Left ventricle myocardium inferior (tissue), 1 donor: ENCODE measurements at regions not wholly inside any gene's neighbourhood (a gene's known extent, or its start where the extent isn't known, plus 50 kb on each side); places are given as distances from the start of the nearest gene placed in this dataset.
"Not testable (repeated sequence)": the region's sequence is repeated elsewhere in the genome, so short reads cannot be mapped to it uniquely, and the experiment has no call there.

ENCODE experiments used
- DNase-seq: peaks from one replicate; pipeline ENCODE4 v3.0.0-alpha.2; 2020
- H3K27ac ChIP-seq: fragments of 200-600 bp; replicated peaks from 2 replicates; pipeline ENCODE4 v1.8.0; 2021
- H3K27me3 ChIP-seq: fragments of 200-600 bp; 2 replicates; pipeline ENCODE4 v1.8.0; 2021; ENCODE audit warnings: low read depth
- H3K36me3 ChIP-seq: fragments of 200-600 bp; 2 replicates; pipeline ENCODE4 v1.8.0; 2021
- H3K4me1 ChIP-seq: fragments of 200-600 bp; 2 replicates; pipeline ENCODE4 v1.8.0; 2021
- H3K4me3 ChIP-seq: fragments of 200-600 bp; 2 replicates; pipeline ENCODE4 v1.8.0; 2021; ENCODE audit warnings: mild to moderate bottlenecking, moderate library complexity
- H3K9me3 ChIP-seq: fragments of 200-600 bp; replicated peaks from 2 replicates; pipeline ENCODE4 v1.8.0; 2021
- CTCF ChIP-seq: fragments of 200-600 bp; IDR thresholded peaks from 2 replicates; pipeline ENCODE4 v1.8.0; 2021; ENCODE audit warnings: antibody characterized with exemption, mild to moderate bottlenecking, borderline replicate concordance
- intact Hi-C: fragments of 100-400 bp; cut with micrococcal nuclease; formaldehyde crosslinking; loops from one replicate; pipeline ENCODE4 v1.11.0; 2022
- donor health status: DM: no; HTN: yes; CAD: no; lungs with severe emphysema.

DNA sequence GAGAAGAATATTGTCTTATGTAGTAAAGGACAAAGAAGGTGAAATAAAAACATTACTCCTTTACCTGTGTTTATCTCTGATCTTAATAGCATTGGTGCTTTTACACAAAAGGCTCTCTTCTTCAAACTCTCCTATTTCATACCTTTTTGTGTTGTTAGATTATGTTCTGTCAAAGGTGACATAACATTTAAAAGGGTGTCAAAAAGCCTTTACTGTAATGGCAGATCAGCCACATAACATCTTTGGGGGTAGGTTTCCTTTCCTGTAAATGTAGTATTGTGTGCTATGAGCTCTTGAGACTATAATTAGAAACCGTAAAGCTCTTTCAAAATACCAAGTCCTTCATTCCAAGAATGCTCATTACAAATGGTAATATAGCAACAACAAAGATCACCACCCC, 400.1 kb downstream of the LNPK start:
- intact Hi-C loops, result no loop called here
- Histone ChIP-seq H3K36me3 (no peaks in the 10 kb centered on the region), H3K27me3 (no peaks in the 10 kb centered on the region), H3K27ac (no peak overlapping the region), H3K4me1 (peaks cover 14% of the 10 kb centered on the region), H3K4me3 (no peak overlapping the region), H3K9me3 (peaks cover 4% of the 10 kb centered on the region)
- no peak for TF ChIP-seq CTCF
- DNase-seq, result no peak

GRCh38 chr2:175599966-175600831, 401.9 kb downstream of the LNPK start:
- Histone ChIP-seq H3K36me3 (no peaks in the 10 kb centered on the region), H3K27me3 (no peaks in the 10 kb centered on the region), H3K27ac (peak overlapping the region; percentile 43), H3K4me1 (peaks cover 14% of the 10 kb centered on the region), H3K4me3 (no peak overlapping the region), H3K9me3 (peaks cover 7% of the 10 kb centered on the region)
- intact Hi-C loops, result no loop called here
- DNase-seq, result no peak
- no peak for TF ChIP-seq CTCF

- TF ChIP-seq CTCF, result no peak
- H3K27ac ChIP-seq, result no peak overlapping the region
- peaks cover 14% of the 10 kb centered on the region for H3K4me1 ChIP-seq
- peaks cover 7% of the 10 kb centered on the region for H3K9me3 ChIP-seq
- intact Hi-C loops, result no loop called here
- H3K27me3 ChIP-seq, result no peaks in the 10 kb centered on the region
- no peaks in the 10 kb centered on the region for H3K36me3 ChIP-seq
- no peak overlapping the region for H3K4me3 ChIP-seq
- no peak for DNase-seq
Observed at GRCh38 chr2:175597286-175597685, 404.8 kb downstream of the LNPK start.

- H3K4me3 ChIP-seq, result no peak overlapping the region
- no peaks in the 10 kb centered on the region for H3K36me3 ChIP-seq
- peaks cover 9% of the 10 kb centered on the region for H3K4me1 ChIP-seq
- H3K27me3 ChIP-seq, result no peaks in the 10 kb centered on the region
- DNase-seq, result no peak
- H3K27ac ChIP-seq, result no peak overlapping the region
- H3K9me3 ChIP-seq, result peaks cover 7% of the 10 kb centered on the region
- TF ChIP-seq CTCF, result no peak
- intact Hi-C loops, result no loop called here
Observed at GRCh38 chr2:175595139-175595538, 406.9 kb downstream of the LNPK start.

DNA sequence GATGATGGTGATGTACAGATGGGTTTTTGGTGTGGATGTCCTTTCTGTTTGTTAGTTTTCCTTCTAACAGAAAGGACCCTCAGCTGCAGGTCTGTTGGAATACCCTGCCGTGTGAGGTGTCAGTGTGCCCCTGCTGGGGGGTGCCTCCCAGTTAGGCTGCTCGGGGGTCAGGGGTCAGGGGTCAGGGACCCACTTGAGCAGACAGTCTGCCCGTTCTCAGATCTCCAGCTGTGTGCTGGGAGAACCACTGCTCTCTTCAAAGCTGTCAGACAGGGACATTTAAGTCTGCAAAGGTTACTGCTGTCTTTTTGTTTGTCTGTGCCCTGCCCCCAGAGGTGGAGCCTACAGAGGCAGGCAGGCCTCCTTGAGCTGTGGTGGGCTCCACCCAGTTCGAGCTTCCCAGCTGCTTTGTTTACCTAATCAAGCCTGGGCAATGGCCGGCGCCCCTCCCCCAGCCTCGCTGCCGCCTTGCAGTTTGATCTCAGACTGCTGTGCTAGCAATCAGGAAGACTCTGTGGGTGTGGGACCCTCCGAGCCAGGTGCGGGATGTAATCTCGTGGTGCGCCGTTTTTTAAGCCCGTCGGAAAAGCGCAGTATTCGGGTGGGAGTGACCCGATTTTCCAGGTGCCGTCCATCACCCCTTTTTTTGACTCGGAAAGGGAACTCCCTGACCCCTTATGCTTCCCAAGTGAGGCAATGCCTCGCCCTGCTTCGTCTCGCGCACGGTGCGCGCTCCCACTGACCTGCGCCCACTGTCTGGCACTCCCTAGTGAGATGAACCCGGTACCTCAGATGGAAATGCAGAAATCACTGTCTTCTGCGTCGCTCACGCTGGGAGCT, 408.2 kb downstream of the LNPK start:
- H3K36me3 ChIP-seq, H3K9me3 ChIP-seq, H3K27me3 ChIP-seq, H3K4me3 ChIP-seq, intact Hi-C loops, DNase-seq, H3K27ac ChIP-seq, H3K4me1 ChIP-seq: not testable (repeated sequence)

DNA sequence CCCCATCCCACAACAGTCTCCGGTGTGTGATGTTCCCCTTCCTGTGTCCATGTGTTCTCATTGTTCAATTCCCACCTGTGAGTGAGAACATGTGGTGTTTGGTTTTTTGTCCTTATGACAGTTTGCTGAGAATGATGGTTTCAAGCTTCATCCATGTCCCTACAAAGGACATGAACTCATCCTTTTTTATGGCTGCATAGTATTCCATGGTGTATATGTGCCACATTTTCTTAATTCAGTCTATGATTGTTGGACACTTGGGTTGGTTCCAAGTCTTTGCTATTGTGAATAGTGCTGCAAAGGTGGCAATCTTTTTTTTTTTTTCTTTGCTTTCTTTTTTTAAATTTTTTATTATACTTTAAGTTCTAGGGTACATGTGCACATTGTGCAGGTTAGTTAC, 406.7 kb upstream of the ATP5MC3 start:
- H3K4me3 ChIP-seq, H3K9me3 ChIP-seq, H3K27me3 ChIP-seq, intact Hi-C loops, H3K27ac ChIP-seq, H3K36me3 ChIP-seq, DNase-seq, H3K4me1 ChIP-seq: not testable (repeated sequence)
